ENCODE measurements at regions not wholly inside any gene's neighbourhood (a gene's known extent, or its start where the extent isn't known, plus 50 kb on each side); places are given as distances from the start of the nearest gene placed in this dataset.

- no peak for DNase-seq (ENCODE audit: low spot score)
- Mint-ChIP-seq H3K4me3 (ENCODE audit: unreplicated experiment) (no peak overlapping the region), H3K36me3 (ENCODE audit: low read depth) (no peaks in the 10 kb centered on the region), H3K27me3 (ENCODE audit: low read depth) (no peaks in the 10 kb centered on the region), H3K9me3 (ENCODE audit: low read depth) (peaks cover 6% of the 10 kb centered on the region), H3K27ac (ENCODE audit: unreplicated experiment) (no peak overlapping the region), H3K4me1 (ENCODE audit: low read depth) (no peaks in the 10 kb centered on the region)
- no peak for TF ChIP-seq CTCF (IDR thresholded peaks at IDR 0.05)
Observed at GRCh38 chr3:63051920-63052319, 176.7 kb upstream of the CADPS start.

- Mint-ChIP-seq H3K36me3 (ENCODE audit: low read depth) (no peaks in the 10 kb centered on the region), H3K4me3 (ENCODE audit: unreplicated experiment) (no peak overlapping the region), H3K27ac (ENCODE audit: unreplicated experiment) (no peak overlapping the region), H3K27me3 (ENCODE audit: low read depth) (no peaks in the 10 kb centered on the region), H3K4me1 (ENCODE audit: low read depth) (no peaks in the 10 kb centered on the region), H3K9me3 (ENCODE audit: low read depth) (peaks cover 6% of the 10 kb centered on the region)
- no peak for TF ChIP-seq CTCF (IDR thresholded peaks at IDR 0.05)
- DNase-seq (ENCODE audit: low spot score): no peak
Observed at GRCh38 chr3:63056932-63057331, 181.7 kb upstream of the CADPS start.

- DNase-seq (ENCODE audit: low spot score): no peak
- no peak overlapping the region for H3K27ac Mint-ChIP-seq (ENCODE audit: unreplicated experiment)
- H3K4me3 Mint-ChIP-seq (ENCODE audit: unreplicated experiment): no peak overlapping the region
- no peaks in the 10 kb centered on the region for H3K4me1 Mint-ChIP-seq (ENCODE audit: low read depth)
- H3K36me3 Mint-ChIP-seq (ENCODE audit: low read depth): no peaks in the 10 kb centered on the region
- no peaks in the 10 kb centered on the region for H3K27me3 Mint-ChIP-seq (ENCODE audit: low read depth)
- TF ChIP-seq CTCF (IDR thresholded peaks at IDR 0.05): no peak
- no peaks in the 10 kb centered on the region for H3K9me3 Mint-ChIP-seq (ENCODE audit: low read depth)
Observed at GRCh38 chr3:63060412-63060811, 185.2 kb upstream of the CADPS start.

- no peaks in the 10 kb centered on the region for H3K27me3 Mint-ChIP-seq (ENCODE audit: low read depth)
- TF ChIP-seq CTCF (IDR thresholded peaks at IDR 0.05): no peak
- H3K27ac Mint-ChIP-seq (ENCODE audit: unreplicated experiment): no peak overlapping the region
- no peaks in the 10 kb centered on the region for H3K9me3 Mint-ChIP-seq (ENCODE audit: low read depth)
- DNase-seq (ENCODE audit: low spot score): no peak
- H3K4me1 Mint-ChIP-seq (ENCODE audit: low read depth): no peaks in the 10 kb centered on the region
- H3K36me3 Mint-ChIP-seq (ENCODE audit: low read depth): no peaks in the 10 kb centered on the region
- H3K4me3 Mint-ChIP-seq (ENCODE audit: unreplicated experiment): no peak overlapping the region
Observed at GRCh38 chr3:63061449-63061848, 186.2 kb upstream of the CADPS start.

GRCh38 chr3:63064209-63064755 lies 189.1 kb upstream of the CADPS start:
- no peak for TF ChIP-seq CTCF (IDR thresholded peaks at IDR 0.05)
- DNase-seq (ENCODE audit: low spot score): no peak
- H3K4me3 Mint-ChIP-seq (ENCODE audit: unreplicated experiment): no peak overlapping the region
- H3K27me3 Mint-ChIP-seq (ENCODE audit: low read depth): no peaks in the 10 kb centered on the region
- H3K9me3 Mint-ChIP-seq (ENCODE audit: low read depth): peaks cover 7% of the 10 kb centered on the region
- H3K36me3 Mint-ChIP-seq (ENCODE audit: low read depth): no peaks in the 10 kb centered on the region
- no peak overlapping the region for H3K27ac Mint-ChIP-seq (ENCODE audit: unreplicated experiment)
- no peaks in the 10 kb centered on the region for H3K4me1 Mint-ChIP-seq (ENCODE audit: low read depth)
